CD4-positive, alpha-beta T cell (primary cell): ENCODE measurements at regions not wholly inside any gene's neighbourhood (a gene's known extent, or its start where the extent isn't known, plus 50 kb on each side); places are given as distances from the start of the nearest gene placed in this dataset.

ENCODE experiments used
- ATAC-seq: fragments of 200-7000 bp; cut with Tn5 transposase; one replicate; pipeline ENCODE4 v1.10.0; 2022; ENCODE audit warnings: mild to moderate bottlenecking; ENCODE audit not compliant: poor library complexity
- CTCF ChIA-PET: fragments of 350-600 bp; sonication (Branson Sonifier 250); formaldehyde crosslinking; loops from one replicate; lab custom pipeline; 2021; ENCODE audit warnings: antibody characterized with exemption, inconsistent platforms; lab: Charles Lee
- POLR2A ChIA-PET: fragments of 350-600 bp; sonication (Branson Sonifier 250); formaldehyde crosslinking; loops from one replicate; lab custom pipeline; 2021; ENCODE audit warnings: antibody characterized with exemption, inconsistent platforms; lab: Charles Lee
- DNase-seq, 14 experiments: peaks; one replicate each; pipeline ENCODE4 v3.0.0-alpha.2; 2013 to 2020; ENCODE audit warnings: mixed read lengths in 2 of 14
- H3K27ac ChIP-seq, 2 donors: one replicate each; pipeline versions ENCODE4 v1.5.1 to v1.7.0; 2013; ENCODE audit warnings: low read length in 2 of 2, low read depth in 1 of 2, mild to moderate bottlenecking in 1 of 2
- H3K27me3 ChIP-seq, 2 experiments: 1 replicate in 1 of 2; 2 replicates in 1 of 2; pipeline versions ENCODE4 v1.6.1 to v1.7.0; 2013; ENCODE audit warnings: low read length in 2 of 2, control low read depth in 1 of 2, mild to moderate bottlenecking in 1 of 2, moderate library complexity in 1 of 2; ENCODE audit not compliant: insufficient read depth in 2 of 2, control insufficient read depth in 1 of 2
- H3K36me3 ChIP-seq: one replicate; pipeline ENCODE4 v1.6.1; 2013; ENCODE audit warnings: low read length, control low read depth; ENCODE audit not compliant: insufficient read depth
- H3K4me1 ChIP-seq: one replicate; pipeline ENCODE4 v1.6.1; 2013; ENCODE audit warnings: low read length, control low read depth; ENCODE audit not compliant: insufficient read depth
- H3K4me3 ChIP-seq: one replicate; pipeline ENCODE4 v1.5.1; 2013; ENCODE audit warnings: mild to moderate bottlenecking, low read length, moderate library complexity
- H3K9me3 ChIP-seq, 2 experiments: 1 replicate in 1 of 2; 2 replicates in 1 of 2; pipeline versions ENCODE4 v1.6.1 to v1.7.0; 2013; ENCODE audit warnings: low read length in 2 of 2, mild to moderate bottlenecking in 2 of 2, control low read depth in 1 of 2, moderate library complexity in 1 of 2; ENCODE audit not compliant: control insufficient read depth in 1 of 2, insufficient read depth in 1 of 2
- H3K27ac Mint-ChIP-seq: one replicate; pipeline ENCODE4 v1.8.0; 2020; ENCODE audit warnings: mixed read lengths
- H3K27me3 Mint-ChIP-seq: one replicate; pipeline ENCODE4 v1.8.0; 2021; ENCODE audit warnings: mixed read lengths
- H3K36me3 Mint-ChIP-seq: one replicate; pipeline ENCODE4 v1.8.0; 2021; ENCODE audit warnings: low read depth, mixed read lengths
- H3K4me1 Mint-ChIP-seq: one replicate; pipeline ENCODE4 v1.8.0; 2021; ENCODE audit warnings: low read depth, mixed read lengths
- H3K4me3 Mint-ChIP-seq: one replicate; pipeline ENCODE4 v1.8.0; 2020; ENCODE audit warnings: mild to moderate bottlenecking, mixed read lengths
- H3K9me3 Mint-ChIP-seq: one replicate; pipeline ENCODE4 v1.8.0; 2020; ENCODE audit warnings: mixed read lengths
- CTCF ChIP-seq: fragments of 200-600 bp; IDR thresholded peaks from one replicate; pipeline ENCODE4 v1.8.0; 2022; ENCODE audit warnings: antibody characterized with exemption, mild to moderate bottlenecking
- intact Hi-C, 2 experiments: fragments of 100-400 bp; cut with DNase I in 1 of 2; cut with micrococcal nuclease in 1 of 2; formaldehyde crosslinking; loops; one replicate each; pipeline versions ENCODE4 v1.15.1 to v1.9.0; 2023 to 2025; cut with DNase I, micrococcal nuclease

GRCh38 chr9:86838519-86839497 is 108.5 kb downstream of the GAS1 start:
- ChIA-PET POLR2A (no interaction called here), CTCF (no interaction called here)
- Histone ChIP-seq H3K27ac (no peak overlapping the region), H3K36me3 (no peaks in the 10 kb centered on the region), H3K27me3 (peaks cover 3 to 6% of the 10 kb centered on the region in 2 experiments), H3K4me1 (no peaks in the 10 kb centered on the region), H3K4me3 (no peak overlapping the region), H3K9me3 (no peaks in the 10 kb centered on the region)
- intact Hi-C loops, result no loop called here
- Mint-ChIP-seq H3K9me3 (no peaks in the 10 kb centered on the region), H3K27me3 (peaks cover 29% of the 10 kb centered on the region), H3K4me3 (no peak overlapping the region), H3K4me1 (no peaks in the 10 kb centered on the region), H3K36me3 (no peaks in the 10 kb centered on the region), H3K27ac (no peak overlapping the region)
- no peak for TF ChIP-seq CTCF
- ATAC-seq, result no peak
- DNase-seq, result no peak

- Mint-ChIP-seq H3K36me3 (no peaks in the 10 kb centered on the region), H3K27ac (no peak overlapping the region), H3K27me3 (peaks cover 26% of the 10 kb centered on the region), H3K4me3 (no peak overlapping the region), H3K9me3 (no peaks in the 10 kb centered on the region), H3K4me1 (no peaks in the 10 kb centered on the region)
- Histone ChIP-seq H3K4me1 (no peaks in the 10 kb centered on the region), H3K4me3 (no peak overlapping the region), H3K9me3 (no peaks in the 10 kb centered on the region), H3K36me3 (no peaks in the 10 kb centered on the region), H3K27ac (no peak overlapping the region), H3K27me3 (peaks cover 0 to 6% of the 10 kb centered on the region in 2 experiments)
- no peak for ATAC-seq
- no peak for DNase-seq
- intact Hi-C loops, result no loop called here
- no peak for TF ChIP-seq CTCF
- CTCF ChIA-PET, result no interaction called here
- POLR2A ChIA-PET, result no interaction called here
These were observed 110.0 kb downstream of the GAS1 start for GRCh38 chr9:86837345-86837744.

- ChIA-PET POLR2A (no interaction called here), CTCF (no interaction called here)
- TF ChIP-seq CTCF, result no peak
- peaks cover 26% of the 10 kb centered on the region for H3K27me3 Mint-ChIP-seq
- ATAC-seq, result no peak
- no peak overlapping the region for H3K27ac Mint-ChIP-seq
- H3K36me3 Mint-ChIP-seq, result no peaks in the 10 kb centered on the region
- H3K9me3 ChIP-seq, result no peaks in the 10 kb centered on the region
- peaks cover 0 to 6% of the 10 kb centered on the region in 2 experiments for H3K27me3 ChIP-seq
- no peak overlapping the region for H3K27ac ChIP-seq
- H3K4me3 Mint-ChIP-seq, result no peak overlapping the region
- H3K4me3 ChIP-seq, result no peak overlapping the region
- intact Hi-C loops, result no loop called here
- H3K9me3 Mint-ChIP-seq, result no peaks in the 10 kb centered on the region
- no peak for DNase-seq
- no peaks in the 10 kb centered on the region for H3K4me1 Mint-ChIP-seq
- H3K36me3 ChIP-seq, result no peaks in the 10 kb centered on the region
- no peaks in the 10 kb centered on the region for H3K4me1 ChIP-seq
These were observed 110.5 kb downstream of the GAS1 start for GRCh38 chr9:86836797-86837196.
